IMR-90 (cell line): ENCODE measurements at regions not wholly inside any gene's neighbourhood (a gene's known extent, or its start where the extent isn't known, plus 50 kb on each side); places are given as distances from the start of the nearest gene placed in this dataset.
"Not testable (repeated sequence)": the region's sequence is repeated elsewhere in the genome, so short reads cannot be mapped to it uniquely, and the experiment has no call there.

Source experiments
- ATAC-seq: fragments of 200-7000 bp; cut with Tn5 transposase; 2 replicates; pipeline ENCODE4 v1.9.1; 2020; ENCODE audit warnings: low read depth, mild to moderate bottlenecking, moderate library complexity
- BruUV-seq: library from RNA; stranded (reverse); fragments of 400-500 nt; replicated peaks from 2 replicates; lab custom pipeline; 2021; lab: Mats Ljungman, UMichigan
- CTCF ChIA-PET: fragments of 300-600 bp; formaldehyde crosslinking; extraction: SDS; loops from one replicate; lab custom pipeline; 2021; ENCODE audit warnings: antibody characterized with exemption; lab: Yijun Ruan, JAX
- POLR2A ChIA-PET: fragments of 300-600 bp; sonication (Branson Sonifier 250); formaldehyde crosslinking; loops from one replicate; lab custom pipeline; 2022; ENCODE audit warnings: antibody characterized with exemption; ENCODE audit not compliant: unreplicated experiment; lab: Charles Lee
- DNase-seq: peaks from one replicate; pipeline ENCODE4 v3.0.0; 2013
- H2AFZ ChIP-seq: replicated peaks from 2 replicates; pipeline ENCODE3; 2013; ENCODE audit warnings: low read length, mild to moderate bottlenecking; ENCODE audit not compliant: poor library complexity
- H2AK5ac ChIP-seq: 2 replicates; pipeline ENCODE4 v1.6.1; 2013; ENCODE audit warnings: low read depth, low read length, inconsistent platforms
- H2AK9ac ChIP-seq: replicated peaks from 2 replicates; pipeline ENCODE3; 2013; ENCODE audit warnings: mild to moderate bottlenecking, low read depth, low read length, moderate library complexity; ENCODE audit not compliant: poor library complexity
- H2BK120ac ChIP-seq: 2 replicates; pipeline ENCODE4 v1.6.1; 2013; ENCODE audit warnings: low read depth, low read length, inconsistent platforms
- H2BK15ac ChIP-seq: 3 replicates; pipeline ENCODE4 v1.6.1; 2013; ENCODE audit warnings: low read depth, low read length, inconsistent platforms
- H2BK20ac ChIP-seq: 2 replicates; pipeline ENCODE4 v1.6.1; 2013; ENCODE audit warnings: low read depth, mild to moderate bottlenecking, inconsistent platforms, low read length, moderate library complexity
- H2BK5ac ChIP-seq: 2 replicates; pipeline ENCODE4 v1.6.1; 2013; ENCODE audit warnings: mild to moderate bottlenecking, low read depth, low read length, inconsistent platforms; ENCODE audit not compliant: poor library complexity, severe bottlenecking
- H3K14ac ChIP-seq: replicated peaks from 2 replicates; pipeline ENCODE4 v1.6.1; 2013; ENCODE audit warnings: low read depth, low read length, inconsistent platforms
- H3K18ac ChIP-seq: 2 replicates; pipeline ENCODE4 v1.6.1; 2013; ENCODE audit warnings: low read depth, low read length, control low read depth
- H3K23ac ChIP-seq: 2 replicates; pipeline ENCODE4 v1.6.1; 2013; ENCODE audit warnings: low read depth, low read length, inconsistent platforms
- H3K27ac ChIP-seq: 2 replicates; pipeline ENCODE4 v1.5.1; 2013; ENCODE audit warnings: mild to moderate bottlenecking, control low read depth, low read length; ENCODE audit not compliant: insufficient read depth
- H3K27me3 ChIP-seq: 2 replicates; pipeline ENCODE4 v1.6.1; 2013; ENCODE audit warnings: low read length; ENCODE audit not compliant: control insufficient read depth, insufficient read depth
- H3K36me3 ChIP-seq: 2 replicates; pipeline ENCODE4 v1.6.1; 2013; ENCODE audit warnings: low read length, mixed read lengths; ENCODE audit not compliant: control insufficient read depth, insufficient read depth
- H3K4ac ChIP-seq: 2 replicates; pipeline ENCODE4 v1.6.1; 2013; ENCODE audit warnings: low read depth, low read length, inconsistent platforms
- H3K4me1 ChIP-seq: 2 replicates; pipeline ENCODE4 v1.6.1; 2013; ENCODE audit warnings: low read length, mixed read lengths; ENCODE audit not compliant: control insufficient read depth, insufficient read depth
- H3K4me2 ChIP-seq: 2 replicates; pipeline ENCODE4 v1.6.1; 2013; ENCODE audit warnings: low read depth, mild to moderate bottlenecking, control low read depth, low read length, moderate library complexity
- H3K4me3 ChIP-seq: 2 replicates; pipeline ENCODE4 v1.5.1; 2013; ENCODE audit warnings: low read depth, mild to moderate bottlenecking, control low read depth, low read length, moderate library complexity; ENCODE audit not compliant: insufficient read depth
- H3K56ac ChIP-seq: 2 replicates; pipeline ENCODE4 v1.6.1; 2013; ENCODE audit warnings: low read length, inconsistent platforms; ENCODE audit not compliant: insufficient read depth; ENCODE audit errors: extremely low read depth
- H3K79me1 ChIP-seq, 2 experiments: 2 replicates each; pipeline ENCODE4 v1.6.1; 2013; ENCODE audit warnings: low read length in 2 of 2, inconsistent platforms in 1 of 2, low read depth in 1 of 2
- H3K9ac ChIP-seq: 2 replicates; pipeline ENCODE4 v1.6.1; 2013; ENCODE audit warnings: low read depth, low read length, control low read depth
- H3K9me1 ChIP-seq: 2 replicates; pipeline ENCODE4 v1.6.1; 2013; ENCODE audit warnings: low read length, inconsistent platforms; ENCODE audit not compliant: insufficient read depth
- H3K9me3 ChIP-seq: 2 replicates; pipeline ENCODE4 v1.6.1; 2013; ENCODE audit warnings: low read length; ENCODE audit not compliant: control insufficient read depth, insufficient read depth
- H4K20me1 ChIP-seq: 2 replicates; pipeline ENCODE4 v1.6.1; 2013; ENCODE audit warnings: low read length, inconsistent platforms; ENCODE audit not compliant: insufficient read depth
- H4K5ac ChIP-seq: 2 replicates; pipeline ENCODE4 v1.6.1; 2013; ENCODE audit warnings: mild to moderate bottlenecking, low read depth, low read length, control low read depth
- H4K8ac ChIP-seq, 2 experiments: 2 replicates each; pipeline ENCODE4 v1.6.1; 2013; ENCODE audit warnings: low read depth in 2 of 2, low read length in 2 of 2, control low read depth in 1 of 2, inconsistent platforms in 1 of 2
- H4K91ac ChIP-seq: 2 replicates; pipeline ENCODE4 v1.6.1; 2013; ENCODE audit warnings: low read depth, low read length, inconsistent platforms; ENCODE audit not compliant: insufficient read depth
- WGBS, 2 experiments: methylation state at CpG; one replicate each; pipeline versions ENCODE4 v1.1.5 to v1.1.7; 2013; ENCODE audit warnings: missing lambda C conversion rate in 2 of 2; ENCODE audit not compliant: insufficient read length in 1 of 2; ENCODE audit errors: extremely low coverage in 2 of 2; 5-methylcytosine and 5-hydroxymethylcytosine counted together
- dilution Hi-C: fragments of 300-500 bp; cut with HindIII; formaldehyde crosslinking; loops from one replicate; pipeline ENCODE4 v1.14.3; 2018; ENCODE audit warnings: low sequenced_read_pairs; ENCODE audit not compliant: unreplicated experiment
- in situ Hi-C: fragments of 300-500 bp; cut with MboI; formaldehyde crosslinking; loops from 3 replicates; pipeline ENCODE4 v1.14.3; 2019; ENCODE audit warnings: low sequenced_read_pairs, inconsistent platforms, mixed read lengths
- intact Hi-C: fragments of 100-400 bp; cut with micrococcal nuclease; formaldehyde crosslinking; loops from 2 replicates; pipeline ENCODE4 v1.10.0; 2022

DNA sequence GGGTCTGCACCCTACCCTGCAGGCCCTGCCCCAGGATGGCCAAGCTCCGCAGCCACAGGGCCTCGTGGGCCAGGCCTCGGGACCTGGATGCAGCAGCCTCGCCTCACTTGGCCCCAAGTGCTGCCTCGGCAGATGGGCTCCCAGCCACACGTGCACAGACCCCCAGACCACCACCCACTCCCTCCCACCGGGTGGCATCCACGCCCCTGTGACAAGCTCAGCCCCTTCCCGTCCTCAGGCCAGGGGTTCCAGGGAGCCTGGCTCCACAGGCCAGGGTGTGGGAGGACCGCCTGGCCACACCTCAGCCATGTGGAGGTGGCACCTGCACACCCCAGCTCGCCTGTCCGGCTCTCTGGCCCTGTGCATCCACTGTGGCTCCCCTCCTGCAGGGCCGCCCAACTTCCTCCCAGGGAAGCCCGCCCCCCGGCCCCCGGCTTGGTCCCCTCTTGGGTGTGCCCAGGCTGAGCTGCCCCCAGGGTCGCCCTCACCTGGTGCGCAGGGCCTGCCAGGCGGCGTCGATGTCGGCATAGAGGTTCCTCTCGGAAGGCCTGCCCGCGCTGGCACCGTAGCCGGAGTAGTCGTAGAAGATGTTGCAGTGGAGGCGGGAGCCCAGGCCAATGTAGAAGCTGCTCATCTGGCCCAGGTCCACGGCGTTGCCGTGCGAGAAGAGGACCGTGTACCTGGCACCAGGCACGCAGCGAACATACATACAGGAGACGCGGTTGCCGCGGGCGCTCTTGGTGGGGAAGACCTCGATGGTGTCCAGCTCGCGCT, 127.4 kb upstream of the VPREB1 start:
- H2BK5ac ChIP-seq, intact Hi-C loops, H3K4me3 ChIP-seq, H3K9me3 ChIP-seq, H3K14ac ChIP-seq, H3K18ac ChIP-seq, H3K23ac ChIP-seq, H3K4me2 ChIP-seq, H2BK20ac ChIP-seq, DNase-seq, BruUV-seq, in situ Hi-C loops, H3K27ac ChIP-seq, CTCF ChIA-PET, H4K8ac ChIP-seq, H2AK5ac ChIP-seq, POLR2A ChIA-PET, H2AK9ac ChIP-seq, H3K4ac ChIP-seq, H2BK120ac ChIP-seq, H4K91ac ChIP-seq, dilution Hi-C loops, H4K20me1 ChIP-seq, H3K9me1 ChIP-seq, H3K4me1 ChIP-seq, H3K79me1 ChIP-seq, ATAC-seq, H2BK15ac ChIP-seq, H3K9ac ChIP-seq, H2AFZ ChIP-seq, H3K36me3 ChIP-seq, H3K56ac ChIP-seq, H4K5ac ChIP-seq: not testable (repeated sequence)
- peaks cover 12% of the 10 kb centered on the region for H3K27me3 ChIP-seq
- 80% methylated on average over 1 of the region's 44 CpGs; no CpG with 5 or more reads in 1 of the 2 experiments for WGBS, 2 experiments
